Activated T-helper 1 cell treated with anti-CD3 and anti-CD28 coated beads, Interleukin-2, amount 50 U/mL, for 16 hours (primary cell): ENCODE measurements at regions not wholly inside any gene's neighbourhood (a gene's known extent, or its start where the extent isn't known, plus 50 kb on each side); places are given as distances from the start of the nearest gene placed in this dataset.

Source experiments
- DNase-seq, 2 donors: peaks; one replicate each; pipeline ENCODE4 v3.0.0-alpha.2; 2020; ENCODE audit warnings: low read depth in 1 of 2, low spot score in 1 of 2

- no peak for DNase-seq
These were observed 226.2 kb downstream of the MC4R start for GRCh38 chr18:60146220-60146960.

DNA sequence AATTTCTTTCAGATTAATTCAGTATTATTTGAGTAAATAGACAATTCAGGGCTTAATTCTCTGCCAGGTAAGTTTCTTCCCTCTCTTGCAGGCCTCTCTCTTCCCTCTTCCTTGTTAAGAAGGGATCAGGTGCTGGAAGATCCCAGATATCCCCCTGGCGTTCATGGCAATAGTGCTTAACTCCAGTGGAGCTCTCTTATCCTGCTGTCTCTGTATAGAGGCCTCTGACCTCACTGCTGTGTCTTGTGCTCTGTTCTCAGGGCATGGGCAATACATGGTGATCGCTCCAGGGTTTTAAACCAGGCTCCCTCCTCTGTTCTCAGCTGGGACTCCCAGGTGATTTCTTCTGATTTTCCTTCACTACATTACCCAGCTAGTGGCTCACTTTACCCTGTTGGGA, 226.8 kb downstream of the MC4R start:
- no peak for DNase-seq

- no peak for DNase-seq
These were observed 235.0 kb downstream of the PMAIP1 start for GRCh38 chr18:60134806-60135205.

DNA sequence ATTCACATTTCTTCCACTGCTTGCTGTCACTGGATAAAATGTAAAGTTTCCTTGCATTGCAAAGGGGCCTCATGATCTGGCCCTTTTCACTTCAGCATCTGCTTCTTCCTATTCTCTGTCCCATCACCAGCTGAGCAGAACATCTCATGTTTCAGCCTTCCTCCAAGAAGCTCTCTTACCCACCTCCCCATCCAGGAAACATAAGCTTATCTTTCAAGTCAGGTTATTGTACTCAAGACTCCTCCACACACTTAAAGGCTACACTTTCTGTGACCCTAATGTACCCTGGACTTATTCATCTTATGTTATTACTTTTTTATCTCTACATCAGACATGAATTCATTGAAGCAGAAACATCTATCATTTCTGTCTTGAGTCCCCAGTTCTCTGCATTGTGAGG, 230.5 kb downstream of the PMAIP1 start:
- no peak for DNase-seq

DNA sequence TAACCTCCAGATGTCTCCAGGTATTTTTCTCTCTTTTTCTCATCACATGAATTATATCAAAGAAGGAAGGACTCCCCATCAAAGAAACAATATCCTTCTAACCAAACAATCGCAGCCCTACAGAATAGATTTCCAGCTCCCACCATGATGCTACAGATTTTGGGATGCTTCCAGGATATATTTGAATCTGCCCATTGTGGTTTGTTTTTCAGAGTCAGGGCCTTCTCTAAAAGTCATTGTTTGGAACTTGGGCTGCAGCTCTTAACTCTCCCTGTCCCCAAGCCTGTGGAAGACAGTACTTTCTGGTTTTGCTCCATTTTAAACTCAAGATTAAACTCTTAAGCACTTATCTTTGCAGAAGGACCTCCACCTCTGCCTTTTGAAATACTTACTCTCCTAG, 223.2 kb downstream of the PMAIP1 start:
- DNase-seq, result no peak

DNA sequence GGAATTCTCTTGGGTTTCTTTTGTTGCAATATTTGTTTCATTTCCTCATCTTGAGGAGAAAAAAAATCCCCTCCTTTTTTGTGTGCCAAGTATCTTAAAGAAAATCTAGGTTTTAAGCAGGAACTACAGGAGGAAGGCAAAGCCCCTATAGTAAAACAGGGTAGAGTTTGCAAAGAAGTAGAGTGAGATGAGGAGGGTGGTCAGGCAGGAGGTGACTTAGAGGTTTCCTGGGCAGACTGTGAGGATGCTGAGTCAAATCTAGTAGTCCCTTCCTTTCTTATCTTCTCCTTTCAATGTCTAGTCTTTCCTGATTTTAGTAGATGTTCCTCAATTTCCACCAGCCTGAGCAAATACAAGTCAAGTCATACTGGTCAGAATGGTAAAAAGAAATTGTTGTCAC, 222.5 kb downstream of the PMAIP1 start:
- DNase-seq, result no peak

DNA sequence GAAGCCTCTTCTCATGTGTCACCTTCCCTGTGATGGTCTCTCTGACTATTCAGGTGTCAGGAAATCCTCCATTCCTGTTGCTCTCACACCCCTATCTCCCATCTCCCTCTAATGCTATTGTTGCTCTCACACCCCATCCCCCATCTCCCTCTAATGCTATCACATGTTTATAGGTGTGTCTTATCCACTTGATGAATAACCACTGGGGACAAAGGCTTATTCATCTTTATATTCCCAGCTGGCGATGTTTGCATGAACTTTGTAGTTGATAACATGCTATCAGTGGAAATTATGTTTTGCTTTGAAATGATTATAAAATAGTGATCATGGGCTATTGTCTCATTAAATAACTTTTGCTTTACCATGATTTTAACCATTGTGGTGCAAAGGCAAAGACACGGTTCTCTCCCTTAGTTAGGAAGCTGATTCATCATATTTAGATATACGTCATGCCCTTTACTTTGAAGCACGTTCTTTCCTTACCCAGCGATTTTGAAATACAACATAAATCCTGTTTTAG, 220.5 kb downstream of the PMAIP1 start:
- DNase-seq, result no peak

DNA sequence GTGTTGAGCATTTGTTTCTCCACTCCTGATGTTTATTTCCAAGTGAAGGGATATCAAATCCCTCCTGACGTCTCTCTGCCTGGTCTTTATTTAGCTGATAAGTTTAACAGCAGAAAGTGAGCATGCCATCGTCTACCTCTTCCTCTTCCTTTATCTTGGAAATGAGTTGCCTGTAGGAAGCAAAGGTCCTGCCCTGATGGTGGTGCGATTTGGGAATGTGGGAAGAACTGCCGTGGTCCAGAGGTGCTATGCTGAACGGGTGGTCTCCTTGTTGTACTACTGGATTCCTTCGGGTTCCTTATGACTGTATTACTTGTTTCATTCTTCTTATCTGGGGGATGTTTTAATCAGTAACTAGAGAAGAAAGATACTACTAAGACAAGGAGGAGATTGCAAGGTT, 217.5 kb downstream of the PMAIP1 start:
- DNase-seq, result no peak

DNA sequence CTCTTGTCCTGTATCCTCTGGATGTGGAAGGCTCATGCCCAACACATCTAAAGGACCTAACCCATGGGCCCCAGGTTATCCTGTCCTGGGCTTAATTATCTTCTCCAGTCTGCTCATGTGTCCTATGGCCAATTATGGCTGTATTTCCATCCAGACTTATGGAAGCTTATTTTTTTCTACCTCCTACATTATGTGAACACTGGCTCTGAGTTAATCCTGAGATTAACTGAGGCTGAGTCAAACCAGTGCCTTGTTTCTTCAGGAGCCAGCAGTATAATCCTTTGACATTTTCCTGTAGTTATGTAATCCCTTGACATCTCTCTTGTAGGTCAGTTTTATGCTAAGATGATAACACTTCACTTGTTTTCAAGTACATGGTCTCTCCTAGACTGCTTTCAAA, 213.6 kb downstream of the PMAIP1 start:
- DNase-seq, result no peak

- DNase-seq, result no peak
These were observed 212.6 kb downstream of the PMAIP1 start for GRCh38 chr18:60112369-60112768.

DNA sequence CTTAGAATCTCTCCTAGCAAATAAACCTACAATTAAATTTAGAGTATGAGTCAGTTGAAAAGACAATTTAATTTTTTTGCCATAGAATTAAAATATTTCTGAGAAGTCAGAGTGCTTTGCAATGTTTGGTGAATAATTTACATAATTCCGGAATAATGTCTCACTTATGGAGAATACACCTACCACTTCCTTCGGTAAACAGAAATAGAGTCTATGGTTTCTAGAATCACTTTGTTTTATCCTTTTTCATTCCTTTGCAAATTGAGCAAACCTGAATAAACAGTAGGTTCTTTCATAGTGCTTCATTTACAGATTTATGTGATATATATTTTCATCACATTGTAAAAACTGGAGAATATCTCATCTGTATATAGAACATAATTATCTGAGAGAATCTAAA, 211.7 kb downstream of the PMAIP1 start:
- no peak for DNase-seq

DNA sequence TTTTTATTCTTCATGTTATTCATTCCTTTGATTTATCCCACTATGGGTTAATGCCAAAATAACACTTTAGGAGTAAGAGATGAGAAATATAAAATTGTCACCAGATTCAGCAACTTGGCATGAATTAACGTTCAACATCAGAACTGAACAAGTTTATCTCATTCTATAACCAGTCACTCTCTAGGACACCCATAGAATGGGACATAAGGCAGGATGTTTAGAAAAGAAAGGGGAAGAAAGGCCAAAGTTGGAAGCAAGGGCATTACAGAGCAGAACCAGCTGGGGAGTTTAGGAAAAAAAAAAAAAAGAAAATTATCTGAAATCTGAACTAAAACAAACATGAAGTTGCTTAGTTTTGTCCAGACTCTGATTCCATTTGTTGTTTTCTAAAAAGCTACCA, 211.0 kb downstream of the PMAIP1 start:
- no peak for DNase-seq

DNA sequence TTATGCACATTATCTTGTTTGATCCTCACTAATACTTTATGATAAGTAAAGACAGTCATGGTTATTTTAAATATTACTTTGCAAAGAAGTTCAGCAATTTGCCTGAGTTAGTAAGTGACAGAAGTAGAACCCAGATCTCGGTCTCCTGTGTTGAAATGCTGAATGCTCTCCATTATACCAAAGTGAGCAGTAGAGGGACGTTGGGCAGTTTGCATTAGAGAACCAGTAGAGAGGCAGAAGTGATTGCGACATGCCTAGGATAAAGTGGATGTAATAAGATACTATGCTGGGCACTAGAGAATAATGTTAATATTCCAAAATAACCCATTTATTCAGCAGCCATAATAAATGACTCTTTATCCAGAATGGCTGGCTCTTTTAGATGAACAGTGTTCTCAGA, 201.0 kb downstream of the PMAIP1 start:
- DNase-seq, result no peak

GRCh38 chr18:60099709-60100108, 199.9 kb downstream of the PMAIP1 start:
- no peak for DNase-seq

DNA sequence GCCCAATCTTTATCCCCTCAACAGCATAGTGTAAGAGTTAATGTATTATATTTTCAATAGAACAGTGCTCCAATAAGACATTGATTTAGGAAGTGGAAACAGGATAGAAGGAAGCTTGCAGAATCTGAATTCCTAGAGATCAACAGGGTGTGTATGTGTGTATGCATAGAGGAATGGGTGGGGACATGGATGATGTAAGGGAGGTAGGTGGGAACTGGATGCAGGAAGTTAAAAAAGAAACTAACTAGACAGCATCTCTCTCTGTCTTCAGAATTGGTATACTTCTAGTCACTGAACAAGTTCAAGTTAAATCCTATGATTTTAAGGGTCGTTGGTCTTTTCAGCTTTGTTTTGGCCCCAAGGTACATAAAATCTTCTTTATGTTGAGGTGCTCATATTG, 196.6 kb downstream of the PMAIP1 start:
- DNase-seq, result no peak

DNA sequence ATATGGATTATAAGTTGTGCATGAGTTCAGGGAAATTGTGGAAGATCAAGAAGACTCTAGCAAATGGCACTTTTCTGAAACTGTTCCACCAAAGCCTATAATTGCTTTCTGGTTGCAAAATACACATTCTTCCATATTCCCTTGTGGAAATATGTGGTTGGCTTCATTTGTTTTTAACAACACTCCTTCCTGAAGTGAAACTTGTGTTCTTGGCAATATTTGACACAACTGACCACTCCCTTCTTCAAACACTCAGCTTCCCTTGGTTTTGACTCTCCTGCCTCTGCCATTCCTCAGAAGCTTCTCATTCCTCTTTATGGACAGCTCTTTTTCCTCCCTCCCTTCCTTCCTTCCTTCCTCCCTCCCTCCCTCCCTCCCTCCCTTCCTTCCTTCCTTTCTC, 192.3 kb downstream of the PMAIP1 start:
- no peak for DNase-seq

DNA sequence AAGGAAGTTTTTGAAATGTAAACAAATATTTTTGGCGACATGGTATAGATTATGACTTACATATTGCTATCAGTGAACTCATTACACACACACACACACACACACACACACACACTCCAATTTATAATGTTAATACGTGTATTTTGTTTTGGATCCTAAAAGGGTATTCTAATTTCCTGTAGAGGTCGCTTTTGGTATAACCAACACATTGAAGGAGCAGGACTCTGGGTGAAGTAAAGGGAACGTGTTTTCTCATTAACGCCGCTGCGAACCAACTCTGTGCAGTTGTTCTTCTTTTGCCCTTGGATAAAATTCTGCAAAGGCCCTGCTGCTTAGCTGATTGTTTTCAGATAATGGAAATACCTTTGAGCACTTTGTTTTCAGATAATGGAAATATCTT, 190.4 kb downstream of the PMAIP1 start:
- no peak for DNase-seq

GRCh38 chr18:60082790-60083189, 183.0 kb downstream of the PMAIP1 start:
- DNase-seq, result no peak

DNA sequence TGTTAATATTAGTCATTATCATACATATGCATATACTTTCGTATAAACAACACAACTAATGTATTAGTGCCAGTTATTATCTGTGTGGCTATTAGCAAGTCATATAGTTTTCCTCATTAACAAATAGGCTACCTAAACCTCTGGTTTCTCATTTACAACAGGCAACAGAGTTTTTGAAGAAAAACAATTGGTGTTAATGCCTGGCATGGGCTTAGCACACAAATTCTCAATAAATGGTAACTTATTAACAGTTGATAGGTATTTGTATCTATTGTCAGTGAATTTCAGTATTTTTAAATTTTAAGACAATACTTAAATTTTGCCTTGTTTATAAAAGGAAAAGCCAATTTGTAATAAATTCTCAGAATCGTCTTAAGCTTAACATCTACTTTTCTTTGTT, 182.5 kb downstream of the PMAIP1 start:
- DNase-seq, result no peak

DNA sequence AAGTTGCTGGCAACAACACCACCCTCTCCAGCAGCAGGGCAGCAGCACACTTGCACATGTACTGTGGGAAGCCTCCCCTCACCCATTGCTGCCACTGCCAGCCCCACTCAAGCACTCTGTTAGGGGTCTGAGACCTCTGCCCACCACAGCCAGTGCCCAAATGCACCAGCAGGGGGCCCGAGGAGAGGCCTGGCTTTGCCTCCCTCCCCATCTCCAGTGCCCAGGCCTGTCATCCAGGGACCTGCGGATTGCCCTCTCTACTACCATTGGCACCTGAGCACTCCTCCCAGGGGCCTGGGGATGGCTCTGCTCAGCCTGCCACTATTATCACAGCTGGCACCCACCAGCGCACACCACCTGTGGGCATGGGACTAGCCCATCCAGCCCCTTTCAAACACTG, 175.7 kb downstream of the PMAIP1 start:
- DNase-seq, result no peak

GRCh38 chr18:60070631-60071030, 170.8 kb downstream of the PMAIP1 start:
- no peak for DNase-seq

DNA sequence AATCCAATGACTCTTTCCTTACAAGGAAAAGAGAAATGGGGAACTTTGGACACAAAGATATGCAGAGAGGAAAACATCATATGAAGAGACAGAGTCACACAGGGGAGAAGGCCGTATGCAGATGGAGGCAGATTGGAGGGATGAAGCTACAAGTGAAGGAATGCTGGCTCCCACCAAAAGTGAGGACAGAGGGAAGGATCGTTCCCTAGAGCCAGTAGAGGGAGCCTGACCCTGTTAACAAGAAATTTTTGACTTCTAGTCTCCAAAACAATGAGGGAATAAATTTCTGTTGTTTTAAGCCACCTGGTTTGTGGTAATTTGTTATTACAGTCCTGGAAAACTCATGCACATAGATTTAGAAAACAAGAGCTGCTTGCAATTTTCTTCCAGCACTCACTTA, 169.3 kb downstream of the PMAIP1 start:
- no peak for DNase-seq

DNA sequence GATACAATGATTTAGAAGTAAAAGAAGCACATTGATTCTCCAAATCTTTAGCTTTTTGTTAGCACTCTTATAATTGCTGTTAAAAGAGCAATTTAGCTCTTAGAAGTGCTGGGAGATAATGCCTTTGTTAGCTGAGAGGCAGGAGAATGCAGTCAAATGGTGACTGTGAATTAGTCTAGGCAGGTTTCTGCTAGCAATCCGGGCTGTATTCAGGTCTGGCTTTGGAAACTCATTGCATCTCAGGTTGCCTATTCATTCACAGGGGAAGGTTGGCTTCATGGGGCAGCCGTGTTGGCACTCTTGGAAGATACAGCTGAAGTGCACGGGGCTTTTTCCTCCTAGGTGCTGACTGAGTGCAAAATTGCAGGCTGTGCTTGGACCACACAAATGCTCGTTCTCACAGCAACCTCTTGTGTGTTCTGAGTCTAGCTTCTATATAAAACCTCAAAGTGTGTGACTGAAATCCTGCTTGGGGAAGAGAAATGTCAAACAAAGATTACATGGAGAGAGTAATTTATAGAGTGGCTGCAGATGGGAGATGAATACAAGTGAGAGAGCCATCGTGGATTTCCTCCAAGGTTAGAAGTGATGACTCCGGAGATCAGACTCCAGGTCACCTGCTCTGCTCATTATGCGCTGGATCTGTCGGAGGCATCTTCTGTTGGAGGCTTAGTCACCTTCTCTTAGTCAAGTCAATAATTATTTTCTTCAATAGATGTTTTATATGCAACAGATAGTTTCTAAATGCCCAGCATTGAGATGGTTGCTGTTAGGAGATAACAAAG, 167.8 kb downstream of the PMAIP1 start:
- no peak for DNase-seq
